GM18508 (cell line): ENCODE measurements at regions not wholly inside any gene's neighbourhood (a gene's known extent, or its start where the extent isn't known, plus 50 kb on each side); places are given as distances from the start of the nearest gene placed in this dataset.
"Not testable (repeated sequence)": the region's sequence is repeated elsewhere in the genome, so short reads cannot be mapped to it uniquely, and the experiment has no call there.

Source experiments
- ATAC-seq: cut with Tn5 transposase; IDR thresholded peaks from one replicate; pipeline ENCODE4 v1.9.1; 2021; ENCODE audit warnings: moderate number of reproducible peaks; ENCODE audit not compliant: insufficient read depth, unreplicated experiment

DNA sequence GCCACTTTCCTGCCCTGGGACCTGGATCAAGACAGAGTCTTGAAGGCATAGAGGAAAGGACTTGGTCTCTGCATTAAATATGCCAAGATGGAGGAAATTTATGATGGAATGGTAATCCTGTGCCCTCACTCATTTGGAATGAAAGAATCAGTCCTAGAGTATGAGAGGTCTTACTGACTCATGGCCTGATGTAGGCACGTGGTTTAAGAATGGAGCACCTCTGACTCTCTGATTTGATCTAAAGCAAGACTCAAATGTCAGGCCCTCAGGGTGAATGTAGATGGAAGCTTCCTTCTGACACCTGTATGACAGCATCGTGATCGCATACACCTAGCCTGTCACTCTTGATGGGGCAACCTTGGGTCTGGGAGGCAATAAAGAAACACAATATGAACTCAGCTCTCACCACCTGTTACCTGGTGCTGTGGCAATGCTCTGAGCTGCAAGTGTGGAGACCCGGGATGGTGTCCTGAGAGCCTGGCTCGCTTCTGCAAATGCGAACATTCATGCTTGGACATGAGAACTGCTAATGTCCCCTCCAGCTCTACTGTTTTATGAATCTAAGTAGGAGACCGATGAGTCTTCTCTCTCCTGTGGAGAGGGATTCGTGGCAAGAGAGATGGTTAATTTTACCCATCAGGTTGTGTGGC lies 229.9 kb downstream of the ABCC12 start:
- ATAC-seq = no peak

DNA sequence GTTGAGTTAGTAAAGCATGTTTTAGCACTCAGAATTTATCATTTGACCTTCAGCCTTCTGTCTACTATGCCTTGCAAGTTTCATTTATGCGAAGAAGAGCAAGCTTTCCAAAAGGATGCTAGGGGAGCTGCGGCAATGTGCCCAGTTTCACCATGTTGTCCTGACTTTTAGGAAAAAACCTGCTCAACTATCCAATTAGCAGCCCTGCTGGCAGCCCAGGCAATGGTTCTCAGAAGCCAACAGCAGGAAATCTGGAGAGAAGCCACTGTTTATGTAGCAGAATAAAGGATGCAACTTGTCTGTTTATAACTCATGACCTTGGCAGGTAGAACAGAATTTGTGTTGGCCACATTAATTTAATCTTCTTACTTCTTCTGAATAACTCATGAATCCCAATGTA lies 230.8 kb downstream of the ABCC12 start:
- ATAC-seq = no peak

DNA sequence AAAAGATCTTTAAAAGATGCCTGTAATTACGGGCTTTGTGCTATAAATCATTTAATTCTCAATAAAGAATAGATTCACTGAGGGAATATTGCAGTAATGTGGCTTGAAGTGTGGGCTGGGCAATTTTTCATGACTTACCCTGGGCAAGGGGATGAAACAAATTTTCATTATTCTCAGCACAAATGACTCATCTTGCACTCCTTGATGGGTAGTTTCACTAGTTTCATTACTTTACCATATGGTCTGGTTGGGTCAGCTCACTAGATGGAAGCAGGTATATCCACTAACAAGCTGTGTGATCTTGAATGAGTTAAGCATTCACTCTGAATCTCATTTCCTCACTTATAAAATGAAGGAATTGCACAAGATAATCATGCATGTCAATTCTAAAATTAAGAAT lies 234.3 kb downstream of the ABCC12 start:
- no peak for ATAC-seq

- ATAC-seq = no peak
Observed at GRCh38 chr16:47920709-47921108, 235.1 kb downstream of the ABCC12 start.

GRCh38 chr16:47917118-47917517 lies 238.7 kb downstream of the ABCC12 start:
- no peak for ATAC-seq

- no peak for ATAC-seq
Observed at GRCh38 chr16:47916266-47916665, 239.5 kb downstream of the ABCC12 start.

DNA sequence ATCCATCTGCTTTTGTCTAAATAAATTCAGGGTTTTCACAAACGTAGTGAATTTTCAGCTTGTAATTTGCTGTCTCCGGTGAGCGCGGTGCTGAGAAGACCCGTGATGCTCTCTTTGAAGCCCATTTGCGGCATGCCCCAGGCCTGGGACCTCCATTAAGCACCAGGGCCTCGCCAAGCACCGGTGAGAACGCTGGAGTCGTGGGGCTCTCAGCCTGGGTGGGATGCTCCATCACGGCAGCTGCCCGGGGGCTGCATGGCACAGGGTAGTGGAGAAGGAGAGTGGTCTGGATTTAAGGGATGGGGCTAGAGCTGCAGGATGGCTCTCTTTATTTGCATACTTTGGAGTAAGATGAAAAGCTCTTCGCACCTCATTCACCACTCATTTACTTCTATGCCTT lies 248.7 kb downstream of the ABCC12 start:
- no peak for ATAC-seq

GRCh38 chr16:47905771-47906170 lies 250.0 kb downstream of the ABCC12 start:
- ATAC-seq = no peak

GRCh38 chr16:47904691-47905090 lies 251.1 kb downstream of the ABCC12 start:
- ATAC-seq = no peak

DNA sequence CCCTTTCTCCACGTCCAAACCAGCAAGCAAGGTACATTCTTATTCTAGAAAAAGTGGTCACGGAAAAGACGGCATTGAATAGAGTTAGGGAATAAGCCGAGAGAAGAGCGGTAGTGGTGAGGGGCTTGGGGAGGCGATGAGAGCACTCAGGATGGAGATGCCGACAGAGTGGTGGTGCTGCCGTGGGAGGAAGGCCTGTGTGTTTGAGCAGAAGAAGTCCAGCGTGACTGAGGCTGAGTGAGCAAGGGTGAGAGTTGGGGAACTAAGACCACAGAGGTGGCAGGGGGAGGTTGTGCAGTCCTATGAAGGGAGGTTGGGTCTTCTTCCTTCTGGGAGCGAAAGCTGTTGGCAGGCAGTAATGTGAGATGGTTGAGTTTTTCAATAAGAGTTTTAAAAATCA lies 252.3 kb downstream of the ABCC12 start:
- ATAC-seq = no peak

GRCh38 chr16:47897105-47897504 lies 258.7 kb downstream of the ABCC12 start:
- ATAC-seq = not testable (repeated sequence)

DNA sequence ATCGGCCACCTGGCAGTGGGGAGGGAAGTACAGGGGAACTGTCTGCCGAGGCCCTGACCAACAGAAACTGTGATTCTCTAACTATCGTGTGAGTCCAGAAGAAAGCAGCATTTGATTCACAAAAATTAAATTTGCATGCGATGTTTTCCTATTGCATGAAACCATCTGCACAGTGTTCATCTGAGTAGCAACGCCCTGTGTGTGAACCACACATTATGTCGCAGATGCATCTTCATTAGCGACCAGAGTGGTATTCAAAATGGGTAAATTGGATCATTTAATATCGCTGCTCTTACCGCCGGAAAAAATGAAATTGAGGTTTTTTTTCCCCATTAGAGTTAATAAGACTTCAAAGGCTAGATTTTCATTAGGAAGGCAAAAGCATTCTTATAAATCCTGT lies 260.6 kb downstream of the ABCC12 start:
- ATAC-seq = no peak

GRCh38 chr16:47892999-47893398 lies 262.8 kb downstream of the ABCC12 start:
- no peak for ATAC-seq

GRCh38 chr16:47888734-47889133 lies 267.1 kb downstream of the ABCC12 start:
- no peak for ATAC-seq

- ATAC-seq = no peak
Observed at GRCh38 chr16:47888142-47888541, 267.7 kb downstream of the ABCC12 start.

DNA sequence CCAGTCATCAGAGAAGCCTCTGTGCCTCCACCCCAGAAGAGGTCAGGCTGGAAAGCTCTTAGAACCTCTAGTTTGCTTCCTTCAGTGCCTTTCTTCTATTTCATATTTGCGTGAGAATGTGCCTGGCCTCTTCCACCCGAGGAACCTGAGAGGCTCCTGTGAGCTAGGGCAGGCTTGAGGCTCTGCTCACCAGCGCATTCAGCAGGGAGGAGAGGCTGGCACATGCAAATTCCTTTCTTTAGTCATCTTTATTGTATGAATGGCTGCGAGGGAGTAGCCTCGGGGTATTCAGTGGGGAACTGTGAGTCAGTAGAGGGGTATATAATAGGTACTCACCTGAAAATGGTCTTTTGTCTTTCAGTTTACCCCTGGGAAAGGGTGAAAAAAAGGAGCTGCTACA lies 268.3 kb downstream of the ABCC12 start:
- no peak for ATAC-seq

DNA sequence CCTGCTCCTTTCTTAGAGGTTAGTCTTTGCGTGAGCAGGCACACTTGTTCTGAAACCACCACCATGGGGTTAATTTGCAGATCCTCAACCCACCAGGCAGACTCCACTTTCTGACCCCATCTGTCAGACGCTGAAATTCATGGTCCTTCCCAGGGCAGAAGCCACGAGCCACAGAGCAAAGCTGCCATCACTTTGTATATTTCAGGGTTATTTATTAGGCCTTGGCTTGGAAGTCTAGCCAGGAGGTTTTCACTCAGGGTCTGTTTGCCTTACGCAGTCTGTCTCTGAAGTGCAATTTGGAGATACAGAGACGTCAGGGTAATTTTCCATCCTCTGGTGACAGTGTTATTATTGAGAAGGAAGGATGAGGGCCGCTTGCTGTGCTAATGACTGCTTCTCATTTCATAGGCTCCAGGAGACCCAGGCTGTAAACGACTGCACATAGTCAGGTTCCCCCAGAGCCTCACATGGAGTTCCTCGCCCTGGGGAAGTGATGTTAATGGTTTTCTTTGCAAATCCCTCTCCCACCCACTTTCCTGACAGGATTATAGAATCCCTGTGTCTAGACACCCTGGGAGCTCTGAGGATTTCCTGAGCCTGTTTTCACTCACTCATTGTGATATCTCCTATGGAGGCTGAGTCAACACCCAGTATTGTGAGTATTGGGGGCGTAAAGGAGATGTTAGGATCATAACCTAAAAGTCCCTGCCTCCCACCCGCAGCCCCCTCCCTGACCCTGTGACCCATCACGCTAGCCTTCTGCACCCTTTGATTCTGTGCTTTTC lies 269.0 kb downstream of the ABCC12 start:
- no peak for ATAC-seq

GRCh38 chr16:47886139-47886538 lies 269.7 kb downstream of the ABCC12 start:
- ATAC-seq = no peak

DNA sequence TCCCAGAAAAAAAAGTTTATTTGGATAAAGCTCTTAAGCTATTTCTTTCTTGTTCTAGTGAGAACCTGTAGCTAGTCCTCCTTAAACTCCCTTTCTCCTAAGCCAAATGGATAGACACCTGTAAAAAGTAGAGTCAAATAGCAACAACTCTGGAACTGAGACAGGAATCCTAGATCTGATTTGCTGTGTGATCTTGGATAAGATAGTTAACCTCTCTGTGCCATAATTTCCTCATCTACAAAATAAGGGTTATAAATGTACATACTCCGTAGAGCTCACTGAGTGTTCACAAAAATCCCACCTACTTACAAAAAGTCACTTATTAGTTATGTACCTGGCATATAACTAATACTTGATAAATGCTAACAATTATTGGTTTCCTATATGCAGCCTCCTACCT lies 270.3 kb downstream of the ABCC12 start:
- no peak for ATAC-seq

- ATAC-seq = no peak
Observed at GRCh38 chr16:47884116-47884725, 271.6 kb downstream of the ABCC12 start.

GRCh38 chr16:47881574-47881973 lies 274.2 kb downstream of the ABCC12 start:
- ATAC-seq = no peak

GRCh38 chr16:47880653-47881052 lies 275.1 kb downstream of the ABCC12 start:
- no peak for ATAC-seq
